ENCODE measurements at regions not wholly inside any gene's neighbourhood (a gene's known extent, or its start where the extent isn't known, plus 50 kb on each side); places are given as distances from the start of the nearest gene placed in this dataset.

DNA sequence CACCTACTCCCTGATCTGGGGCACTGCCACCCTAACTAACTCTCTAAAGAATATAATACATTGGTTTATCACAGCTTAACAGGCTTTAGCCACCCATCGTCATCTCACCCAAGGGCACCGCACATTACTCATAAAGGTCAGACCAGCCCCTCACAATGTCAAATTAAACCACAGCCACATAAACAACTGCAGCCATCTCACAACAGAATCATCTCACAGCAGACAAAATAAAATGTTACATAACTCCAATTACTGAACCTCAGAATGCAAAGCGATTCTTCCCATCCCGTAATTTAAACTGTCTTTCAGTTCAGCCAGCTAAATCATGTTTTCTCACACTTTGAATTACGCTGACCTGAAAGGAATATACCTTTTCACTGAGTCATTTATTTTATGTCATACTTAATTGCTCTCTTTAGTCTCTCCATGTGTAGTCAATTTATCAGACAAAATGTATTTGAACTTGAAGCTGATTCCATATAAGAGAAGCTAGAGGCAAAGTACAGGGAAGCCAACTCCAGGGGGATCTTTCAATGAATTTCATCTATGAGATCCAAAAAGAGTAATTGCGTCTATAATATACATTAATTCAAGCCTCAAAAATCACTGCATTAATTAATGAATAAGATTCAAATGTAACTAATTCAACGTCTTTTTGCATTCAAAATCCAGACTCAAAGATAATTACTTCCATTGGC, 96.9 kb upstream of the NEBL start:
- TF ChIP-seq, protein P1, sequence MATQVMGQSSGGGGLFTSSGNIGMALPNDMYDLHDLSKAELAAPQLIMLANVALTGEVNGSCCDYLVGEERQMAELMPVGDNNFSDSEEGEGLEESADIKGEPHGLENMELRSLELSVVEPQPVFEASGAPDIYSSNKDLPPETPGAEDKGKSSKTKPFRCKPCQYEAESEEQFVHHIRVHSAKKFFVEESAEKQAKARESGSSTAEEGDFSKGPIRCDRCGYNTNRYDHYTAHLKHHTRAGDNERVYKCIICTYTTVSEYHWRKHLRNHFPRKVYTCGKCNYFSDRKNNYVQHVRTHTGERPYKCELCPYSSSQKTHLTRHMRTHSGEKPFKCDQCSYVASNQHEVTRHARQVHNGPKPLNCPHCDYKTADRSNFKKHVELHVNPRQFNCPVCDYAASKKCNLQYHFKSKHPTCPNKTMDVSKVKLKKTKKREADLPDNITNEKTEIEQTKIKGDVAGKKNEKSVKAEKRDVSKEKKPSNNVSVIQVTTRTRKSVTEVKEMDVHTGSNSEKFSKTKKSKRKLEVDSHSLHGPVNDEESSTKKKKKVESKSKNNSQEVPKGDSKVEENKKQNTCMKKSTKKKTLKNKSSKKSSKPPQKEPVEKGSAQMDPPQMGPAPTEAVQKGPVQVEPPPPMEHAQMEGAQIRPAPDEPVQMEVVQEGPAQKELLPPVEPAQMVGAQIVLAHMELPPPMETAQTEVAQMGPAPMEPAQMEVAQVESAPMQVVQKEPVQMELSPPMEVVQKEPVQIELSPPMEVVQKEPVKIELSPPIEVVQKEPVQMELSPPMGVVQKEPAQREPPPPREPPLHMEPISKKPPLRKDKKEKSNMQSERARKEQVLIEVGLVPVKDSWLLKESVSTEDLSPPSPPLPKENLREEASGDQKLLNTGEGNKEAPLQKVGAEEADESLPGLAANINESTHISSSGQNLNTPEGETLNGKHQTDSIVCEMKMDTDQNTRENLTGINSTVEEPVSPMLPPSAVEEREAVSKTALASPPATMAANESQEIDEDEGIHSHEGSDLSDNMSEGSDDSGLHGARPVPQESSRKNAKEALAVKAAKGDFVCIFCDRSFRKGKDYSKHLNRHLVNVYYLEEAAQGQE (IDR thresholded peaks at IDR 0.05; ENCODE audit: insufficient read depth in 1 of 2, low read depth in 2 of 2, low read length in 2 of 2): no peak
- no peak for TF ChIP-seq TAF1 (IDR thresholded peaks at IDR 0.05; ENCODE audit: borderline replicate concordance, insufficient read depth, low read length)
- no peak for TF ChIP-seq FOXP2 (optimal IDR thresholded peaks at IDR 0.05; ENCODE audit: borderline replicate concordance, extremely low read depth, extremely low read length, insufficient read depth)
- TF ChIP-seq SIN3A (IDR thresholded peaks at IDR 0.05; ENCODE audit: borderline replicate concordance, insufficient read depth, low read length): no peak
- TF ChIP-seq POLR2AphosphoS5 (IDR thresholded peaks at IDR 0.05; ENCODE audit: low read depth, low read length): no peak

DNA sequence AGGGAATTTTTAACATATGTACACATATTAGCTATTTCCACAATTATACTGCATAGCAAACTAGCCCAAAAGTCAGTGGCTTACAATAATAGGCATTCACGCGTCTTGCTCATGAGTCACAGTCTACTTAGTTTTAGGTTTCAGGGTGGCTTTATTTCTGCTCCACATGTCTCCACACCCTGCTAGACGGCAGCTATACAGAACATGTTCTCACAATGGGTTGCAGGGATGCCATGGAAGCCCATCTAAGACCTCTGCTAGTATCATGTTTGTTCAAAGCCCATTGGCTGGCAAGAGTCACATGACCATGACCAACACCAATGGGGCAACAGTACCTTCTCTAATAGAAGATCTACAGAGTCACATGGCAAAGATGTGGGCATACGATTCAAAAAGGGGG, 96.3 kb upstream of the NEBL start:
- TF ChIP-seq SIN3A (IDR thresholded peaks at IDR 0.05; ENCODE audit: borderline replicate concordance, insufficient read depth, low read length) (no peak), TAF1 (IDR thresholded peaks at IDR 0.05; ENCODE audit: borderline replicate concordance, insufficient read depth, low read length) (no peak), FOXP2 (optimal IDR thresholded peaks at IDR 0.05; ENCODE audit: borderline replicate concordance, extremely low read depth, extremely low read length, insufficient read depth) (no peak), POLR2AphosphoS5 (IDR thresholded peaks at IDR 0.05; ENCODE audit: low read depth, low read length) (no peak)
- TF ChIP-seq, protein P1 (IDR thresholded peaks at IDR 0.05; ENCODE audit: insufficient read depth in 1 of 2, low read depth in 2 of 2, low read length in 2 of 2): no peak

DNA sequence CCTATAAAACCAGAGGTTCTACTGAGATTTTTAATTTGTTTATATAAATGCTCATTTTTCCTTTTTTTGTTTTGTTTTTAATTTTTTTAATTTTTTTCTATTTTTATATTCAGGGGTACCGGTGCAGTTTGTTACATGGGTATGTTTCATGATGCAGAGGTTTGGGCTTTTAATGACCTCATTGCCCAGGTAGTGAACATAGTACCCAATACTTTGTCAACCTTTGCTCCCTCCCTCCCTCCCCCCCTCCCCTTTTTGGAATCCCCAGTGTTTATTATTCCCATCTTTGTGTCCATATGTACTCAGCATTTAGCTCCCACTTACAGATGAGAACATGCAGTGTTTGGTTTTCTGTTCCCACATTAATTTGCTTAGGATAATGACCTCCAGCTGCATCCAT, 94.4 kb upstream of the NEBL start:
- TF ChIP-seq POLR2AphosphoS5 (IDR thresholded peaks at IDR 0.05; ENCODE audit: low read depth, low read length) (no peak), SIN3A (IDR thresholded peaks at IDR 0.05; ENCODE audit: borderline replicate concordance, insufficient read depth, low read length) (no peak), FOXP2 (optimal IDR thresholded peaks at IDR 0.05; ENCODE audit: borderline replicate concordance, extremely low read depth, extremely low read length, insufficient read depth) (no peak), TAF1 (IDR thresholded peaks at IDR 0.05; ENCODE audit: borderline replicate concordance, insufficient read depth, low read length) (no peak)
- TF ChIP-seq, protein P1 (IDR thresholded peaks at IDR 0.05; ENCODE audit: insufficient read depth in 1 of 2, low read depth in 2 of 2, low read length in 2 of 2): no peak

DNA sequence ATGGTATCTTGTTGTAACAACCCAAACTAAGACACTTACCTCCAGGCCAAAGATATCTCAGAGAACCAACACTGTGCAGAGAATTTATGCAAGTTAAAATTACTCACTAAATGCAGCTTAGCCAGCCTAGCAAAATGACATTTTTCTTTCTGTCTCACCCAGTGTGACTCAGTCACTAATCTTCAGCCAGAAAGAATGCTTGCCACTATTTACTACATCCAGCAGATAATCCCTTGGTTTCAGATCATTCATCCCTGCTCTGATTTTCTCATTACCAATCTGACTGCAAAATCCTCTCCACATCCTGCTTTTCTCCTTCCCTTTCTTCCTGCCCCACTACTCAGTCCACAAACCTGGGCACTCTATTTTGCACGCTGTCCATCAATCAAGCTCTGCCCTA, 93.5 kb upstream of the NEBL start:
- no peak for TF ChIP-seq FOXP2 (optimal IDR thresholded peaks at IDR 0.05; ENCODE audit: borderline replicate concordance, extremely low read depth, extremely low read length, insufficient read depth)
- TF ChIP-seq POLR2AphosphoS5 (IDR thresholded peaks at IDR 0.05; ENCODE audit: low read depth, low read length): no peak
- TF ChIP-seq SIN3A (IDR thresholded peaks at IDR 0.05; ENCODE audit: borderline replicate concordance, insufficient read depth, low read length): no peak
- TF ChIP-seq, protein P1 (IDR thresholded peaks at IDR 0.05; ENCODE audit: insufficient read depth in 1 of 2, low read depth in 2 of 2, low read length in 2 of 2): no peak
- no peak for TF ChIP-seq TAF1 (IDR thresholded peaks at IDR 0.05; ENCODE audit: borderline replicate concordance, insufficient read depth, low read length)

Measured in PFSK-1 (cell line).